Activated naive CD8-positive, alpha-beta T cell (primary cell): ENCODE measurements at regions not wholly inside any gene's neighbourhood (a gene's known extent, or its start where the extent isn't known, plus 50 kb on each side); places are given as distances from the start of the nearest gene placed in this dataset.

ENCODE experiments used
- H3K27ac Mint-ChIP-seq: one replicate; pipeline ENCODE4 v1.8.0; 2021; ENCODE audit warnings: mixed read lengths
- H3K27me3 Mint-ChIP-seq: one replicate; pipeline ENCODE4 v1.8.0; 2021; ENCODE audit warnings: mixed read lengths
- H3K36me3 Mint-ChIP-seq: one replicate; pipeline ENCODE4 v1.8.0; 2021; ENCODE audit warnings: mixed read lengths
- H3K4me1 Mint-ChIP-seq: one replicate; pipeline ENCODE4 v1.8.0; 2021; ENCODE audit warnings: low read depth, mixed read lengths
- H3K4me3 Mint-ChIP-seq: one replicate; pipeline ENCODE4 v1.8.0; 2021; ENCODE audit warnings: mild to moderate bottlenecking, mixed read lengths
- H3K9me3 Mint-ChIP-seq: one replicate; pipeline ENCODE4 v1.8.0; 2021; ENCODE audit warnings: low read depth, mixed read lengths

- H3K27ac Mint-ChIP-seq, result no peak overlapping the region
Observed at GRCh38 chr22:47230251-47230650, 467.8 kb downstream of the TBC1D22A start.

GRCh38 chr22:47228767-47229166 lies 466.3 kb downstream of the TBC1D22A start:
- H3K9me3 Mint-ChIP-seq, result peaks cover 5% of the 10 kb centered on the region
- peaks cover 6% of the 10 kb centered on the region for H3K36me3 Mint-ChIP-seq
- peaks cover 4% of the 10 kb centered on the region for H3K27me3 Mint-ChIP-seq
- H3K27ac Mint-ChIP-seq, result no peak overlapping the region
- H3K4me3 Mint-ChIP-seq, result no peak overlapping the region
- H3K4me1 Mint-ChIP-seq, result no peaks in the 10 kb centered on the region

More at GRCh38 chr22:47230251-47230650, 467.8 kb downstream of the TBC1D22A start:
- Mint-ChIP-seq H3K9me3 (peaks cover 5% of the 10 kb centered on the region), H3K27me3 (peaks cover 4% of the 10 kb centered on the region), H3K36me3 (peaks cover 4% of the 10 kb centered on the region), H3K4me1 (no peaks in the 10 kb centered on the region), H3K4me3 (no peak overlapping the region)

GRCh38 chr22:47225931-47226633 lies 463.6 kb downstream of the TBC1D22A start:
- peaks cover 4% of the 10 kb centered on the region for H3K27me3 Mint-ChIP-seq
- no peaks in the 10 kb centered on the region for H3K4me1 Mint-ChIP-seq
- H3K27ac Mint-ChIP-seq, result no peak overlapping the region
- no peaks in the 10 kb centered on the region for H3K9me3 Mint-ChIP-seq
- H3K36me3 Mint-ChIP-seq, result peaks cover 6% of the 10 kb centered on the region
- no peak overlapping the region for H3K4me3 Mint-ChIP-seq

GRCh38 chr22:47225080-47225930 lies 462.9 kb downstream of the TBC1D22A start:
- Mint-ChIP-seq H3K27me3 (peaks cover 4% of the 10 kb centered on the region), H3K27ac (no peak overlapping the region), H3K4me3 (no peak overlapping the region), H3K9me3 (no peaks in the 10 kb centered on the region), H3K4me1 (no peaks in the 10 kb centered on the region), H3K36me3 (peaks cover 6% of the 10 kb centered on the region)
